ENCODE measurements at regions not wholly inside any gene's neighbourhood (a gene's known extent, or its start where the extent isn't known, plus 50 kb on each side); places are given as distances from the start of the nearest gene placed in this dataset.

DNA sequence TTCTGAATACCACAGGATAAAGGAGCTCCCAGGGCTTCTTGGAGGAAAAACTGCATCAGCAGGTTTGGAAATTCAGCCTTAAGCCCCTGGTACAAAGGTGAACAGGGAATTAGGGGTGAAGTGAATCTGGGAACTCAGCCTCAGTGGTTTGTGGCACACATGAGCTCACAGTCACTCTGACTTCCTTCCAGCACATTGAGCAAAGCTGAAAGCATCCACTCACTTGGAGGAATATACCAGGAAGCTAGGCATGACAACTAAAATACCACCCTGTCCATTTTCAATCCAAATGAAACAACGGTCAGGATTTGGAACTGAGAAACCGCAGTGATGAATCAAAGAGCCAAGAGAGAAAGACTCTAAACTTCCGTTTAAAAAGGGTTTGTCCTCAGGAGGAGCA is 216.1 kb downstream of the ICOS start:
- H3K4me3 ChIP-seq, result no peak overlapping the region
- H3K27ac ChIP-seq, result no peak overlapping the region
- FAIRE-seq, result no peak
- no peaks in the 10 kb centered on the region for H3K27me3 ChIP-seq
- TF ChIP-seq, protein P1, sequence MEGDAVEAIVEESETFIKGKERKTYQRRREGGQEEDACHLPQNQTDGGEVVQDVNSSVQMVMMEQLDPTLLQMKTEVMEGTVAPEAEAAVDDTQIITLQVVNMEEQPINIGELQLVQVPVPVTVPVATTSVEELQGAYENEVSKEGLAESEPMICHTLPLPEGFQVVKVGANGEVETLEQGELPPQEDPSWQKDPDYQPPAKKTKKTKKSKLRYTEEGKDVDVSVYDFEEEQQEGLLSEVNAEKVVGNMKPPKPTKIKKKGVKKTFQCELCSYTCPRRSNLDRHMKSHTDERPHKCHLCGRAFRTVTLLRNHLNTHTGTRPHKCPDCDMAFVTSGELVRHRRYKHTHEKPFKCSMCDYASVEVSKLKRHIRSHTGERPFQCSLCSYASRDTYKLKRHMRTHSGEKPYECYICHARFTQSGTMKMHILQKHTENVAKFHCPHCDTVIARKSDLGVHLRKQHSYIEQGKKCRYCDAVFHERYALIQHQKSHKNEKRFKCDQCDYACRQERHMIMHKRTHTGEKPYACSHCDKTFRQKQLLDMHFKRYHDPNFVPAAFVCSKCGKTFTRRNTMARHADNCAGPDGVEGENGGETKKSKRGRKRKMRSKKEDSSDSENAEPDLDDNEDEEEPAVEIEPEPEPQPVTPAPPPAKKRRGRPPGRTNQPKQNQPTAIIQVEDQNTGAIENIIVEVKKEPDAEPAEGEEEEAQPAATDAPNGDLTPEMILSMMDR (IDR thresholded peaks at IDR 0.05), result no peak
- H3K4me1 ChIP-seq, result no peaks in the 10 kb centered on the region
- WGBS, 2 donors, result 40 to 50% methylated on average over 3 of the region's 3 CpGs
- ATAC-seq, result peak in 2 of 4 donors; percentile 56 to 65
- H3K9me3 ChIP-seq, result no peaks in the 10 kb centered on the region
- no peak for DNase-seq
- intact Hi-C loops (cut with DNase I), result no loop called here
- no peaks in the 10 kb centered on the region for H3K36me3 ChIP-seq

GRCh38 chr2:204154863-204155262 is 218.3 kb downstream of the ICOS start:
- Histone ChIP-seq H3K9me3 (no peaks in the 10 kb centered on the region), H3K4me3 (no peak overlapping the region), H3K4me1 (no peaks in the 10 kb centered on the region), H3K27me3 (no peaks in the 10 kb centered on the region), H3K36me3 (no peaks in the 10 kb centered on the region), H3K27ac (no peak overlapping the region)
- no peak for ATAC-seq
- 52 to 67% methylated on average over 3 of the region's 3 CpGs for WGBS, 2 donors
- intact Hi-C loops (cut with DNase I), result no loop called here
- TF ChIP-seq, protein P1 (IDR thresholded peaks at IDR 0.05), result no peak
- FAIRE-seq, result no peak
- DNase-seq, result no peak

- TF ChIP-seq, protein P1 (IDR thresholded peaks at IDR 0.05), result no peak
- DNase-seq, result no peak
- H3K36me3 ChIP-seq, result no peaks in the 10 kb centered on the region
- no peaks in the 10 kb centered on the region for H3K9me3 ChIP-seq
- intact Hi-C loops (cut with DNase I), result no loop called here
- no peak for FAIRE-seq
- no peaks in the 10 kb centered on the region for H3K4me1 ChIP-seq
- H3K4me3 ChIP-seq, result no peak overlapping the region
- H3K27me3 ChIP-seq, result no peaks in the 10 kb centered on the region
- no peak overlapping the region for H3K27ac ChIP-seq
- no peak for ATAC-seq
- WGBS, 2 donors, result 49 to 61% methylated on average over 1 of the region's 1 CpG
These were observed 219.9 kb downstream of the ICOS start for GRCh38 chr2:204156456-204156855.

- intact Hi-C loops (cut with DNase I), result no loop called here
- FAIRE-seq, result no peak
These were observed 221.1 kb downstream of the ICOS start for GRCh38 chr2:204157684-204158083.

DNA sequence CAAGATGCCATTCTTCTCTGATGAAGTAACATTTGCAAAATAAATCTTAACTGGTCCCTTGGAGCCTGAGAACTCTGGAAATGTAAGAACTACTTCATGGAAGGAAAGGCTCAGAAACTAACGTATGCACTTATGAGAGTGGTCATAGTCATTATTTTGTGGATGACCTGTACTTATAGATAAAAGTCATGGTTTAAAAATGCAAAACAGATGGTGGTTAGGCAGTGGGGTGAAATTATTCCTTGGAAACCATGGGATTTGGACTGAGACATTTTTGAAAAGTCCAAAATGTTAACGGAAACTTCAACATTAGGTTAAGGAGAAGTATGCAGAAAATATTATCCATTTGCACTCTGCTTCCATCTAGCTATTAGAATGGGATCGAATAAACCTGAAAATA is 223.0 kb downstream of the ICOS start:
- intact Hi-C loops (cut with DNase I), result no loop called here
- Histone ChIP-seq H3K4me3 (no peak overlapping the region), H3K9me3 (no peaks in the 10 kb centered on the region), H3K4me1 (no peaks in the 10 kb centered on the region), H3K27ac (no peak overlapping the region), H3K27me3 (no peaks in the 10 kb centered on the region), H3K36me3 (no peaks in the 10 kb centered on the region)
- FAIRE-seq (no peak), DNase-seq (no peak), ATAC-seq (no peak)
- WGBS, 2 donors, result 81% methylated on average over 3 of the region's 3 CpGs
- TF ChIP-seq, protein P1 (IDR thresholded peaks at IDR 0.05), result no peak

More at GRCh38 chr2:204157684-204158083, 221.1 kb downstream of the ICOS start:
- H3K4me3 ChIP-seq, result no peak overlapping the region
- ATAC-seq (no peak), DNase-seq (no peak)
- H3K9me3 ChIP-seq, result no peaks in the 10 kb centered on the region
- no peaks in the 10 kb centered on the region for H3K27me3 ChIP-seq
- no peak overlapping the region for H3K27ac ChIP-seq
- H3K36me3 ChIP-seq, result no peaks in the 10 kb centered on the region
- TF ChIP-seq, protein P1 (IDR thresholded peaks at IDR 0.05), result no peak
- H3K4me1 ChIP-seq, result no peaks in the 10 kb centered on the region

All from pancreas (tissue), 10 donors.